DMS153 treated with DMSO at 0.1 percent for 48 hours (cell line): ENCODE measurements at regions not wholly inside any gene's neighbourhood (a gene's known extent, or its start where the extent isn't known, plus 50 kb on each side); places are given as distances from the start of the nearest gene placed in this dataset.
"Not testable (repeated sequence)": the region's sequence is repeated elsewhere in the genome, so short reads cannot be mapped to it uniquely, and the experiment has no call there.

Source experiments
- DNase-seq: peaks from one replicate; lab custom pipeline; 2025; ENCODE audit not compliant: unreplicated experiment; lab: John Stamatoyannopoulos, UW

GRCh38 chr7:82501346-82501745, 57.8 kb upstream of the CACNA2D1 start:
- DNase-seq, result no peak

- DNase-seq, result not testable (repeated sequence)
These were observed 56.0 kb upstream of the CACNA2D1 start for GRCh38 chr7:82499546-82499945.

DNA sequence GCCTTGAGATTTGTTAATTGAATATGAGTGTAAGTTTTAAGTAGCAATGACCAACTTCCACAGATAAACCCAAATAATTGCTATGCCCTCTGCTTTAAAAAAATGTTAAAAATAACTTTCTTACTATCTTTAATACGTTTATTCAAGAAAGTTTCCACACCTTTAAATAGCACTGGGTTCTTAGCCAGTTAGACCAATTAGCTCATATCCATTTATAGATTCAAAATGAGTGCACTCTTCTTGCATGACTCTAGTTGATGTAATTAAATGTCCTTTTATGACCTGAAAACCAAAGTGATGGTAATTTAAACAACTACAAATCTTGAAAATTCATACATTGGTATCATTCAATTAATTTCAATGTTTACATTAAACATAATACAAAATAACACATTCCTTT, 50.8 kb upstream of the CACNA2D1 start:
- DNase-seq, result no peak
